GM13977 (cell line): ENCODE measurements at regions not wholly inside any gene's neighbourhood (a gene's known extent, or its start where the extent isn't known, plus 50 kb on each side); places are given as distances from the start of the nearest gene placed in this dataset.

Experiments
- DNase-seq: peaks from one replicate; pipeline ENCODE4 v3.0.0; 2012; ENCODE audit warnings: low spot score
- CTCF ChIP-seq: IDR thresholded peaks from 2 replicates; pipeline ENCODE4 v1.5.1; 2012; ENCODE audit warnings: mild to moderate bottlenecking, control low read depth; ENCODE audit not compliant: insufficient read depth; ENCODE audit errors: extremely low read depth, missing control alignments
- in situ Hi-C: fragments of 300-500 bp; cut with MboI; formaldehyde crosslinking; loops from one replicate; pipeline ENCODE4 v1.12.0; 2022; ENCODE audit warnings: low sequenced_read_pairs, low pct_unique_long_range_greater_than_20kb, mixed read lengths, inconsistent platforms; ENCODE audit not compliant: unreplicated experiment

DNA sequence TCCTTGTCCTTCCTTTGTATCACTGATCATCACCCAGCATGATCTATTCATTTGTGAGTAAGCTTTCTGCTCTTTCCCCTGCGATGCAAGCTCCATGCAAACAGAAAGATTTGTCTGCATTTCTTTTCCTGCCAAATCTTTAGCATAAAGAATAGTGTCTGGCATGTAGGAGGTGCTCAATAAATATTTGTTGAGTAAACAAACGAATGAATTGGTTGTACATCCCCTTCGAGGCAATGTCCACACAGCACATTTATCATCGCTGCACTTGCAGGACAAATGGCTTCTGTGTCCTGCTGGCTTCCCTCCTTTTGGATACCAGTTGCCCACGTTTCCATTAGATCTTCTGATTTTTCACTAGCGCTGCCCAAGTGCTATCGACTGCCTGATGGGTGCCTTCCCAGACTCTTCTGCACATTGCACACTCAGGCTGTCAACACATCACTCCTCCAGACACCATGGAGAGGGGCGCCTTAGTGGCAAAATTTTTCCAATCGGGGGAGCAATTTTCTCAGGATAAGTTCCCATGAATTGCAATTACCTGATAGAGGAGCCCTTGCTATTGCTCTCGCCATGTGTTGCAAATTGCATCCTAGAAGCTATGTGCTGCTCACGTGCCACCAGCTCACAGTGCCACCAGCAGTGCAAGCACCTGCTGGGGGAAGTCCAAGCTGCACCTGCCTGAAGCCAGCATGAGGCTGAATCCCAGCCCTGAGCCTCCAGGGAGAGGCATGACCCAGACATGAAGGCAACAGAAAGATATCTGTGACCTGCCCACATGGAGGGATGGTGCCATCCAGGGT, 206.6 kb downstream of the KIF26A start:
- TF ChIP-seq CTCF, result no peak
- DNase-seq, result no peak
- in situ Hi-C loops, result no loop called here

DNA sequence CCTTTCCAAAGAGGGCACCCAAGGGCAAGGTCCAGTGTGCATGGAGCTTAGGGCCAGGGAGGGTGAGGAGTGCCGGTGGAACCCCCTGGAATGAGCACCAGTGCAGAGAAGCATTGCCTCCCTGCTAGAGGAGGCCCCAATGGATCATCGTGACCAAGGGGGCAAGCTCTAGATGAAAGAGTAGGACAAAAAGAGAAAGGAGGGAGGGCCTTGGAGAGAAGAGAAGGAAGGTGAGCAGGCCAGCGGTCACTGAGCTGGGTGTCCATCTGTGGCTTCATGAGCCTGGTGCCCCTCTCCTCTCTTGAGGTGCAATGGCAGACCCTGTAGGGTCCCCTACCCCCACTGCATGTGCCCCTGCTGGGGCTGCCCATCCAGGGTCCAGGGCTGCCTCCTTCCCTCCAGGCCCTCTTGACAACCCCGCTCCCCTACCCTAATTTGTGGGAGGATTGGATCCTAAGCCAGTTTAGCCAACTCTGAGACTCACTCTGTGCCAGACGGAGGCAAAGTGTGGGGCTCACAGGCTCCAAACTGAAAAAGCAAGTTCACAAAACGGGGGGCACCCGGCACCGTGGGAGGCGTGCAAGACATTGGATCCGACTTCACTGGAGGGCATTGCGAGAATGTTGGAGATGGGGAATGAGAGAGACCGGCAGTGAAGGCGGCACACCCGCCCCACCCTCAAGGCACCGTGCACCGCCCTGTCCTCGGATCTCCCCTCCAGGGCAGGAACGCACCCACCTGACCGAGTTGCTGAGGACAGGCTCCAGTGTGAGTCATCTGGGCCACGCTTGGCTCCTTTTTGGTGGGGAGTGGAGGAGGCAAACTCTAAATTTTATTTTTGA, 207.5 kb downstream of the KIF26A start:
- TF ChIP-seq CTCF, result no peak
- no peak for DNase-seq
- in situ Hi-C loops, result no loop called here

DNA sequence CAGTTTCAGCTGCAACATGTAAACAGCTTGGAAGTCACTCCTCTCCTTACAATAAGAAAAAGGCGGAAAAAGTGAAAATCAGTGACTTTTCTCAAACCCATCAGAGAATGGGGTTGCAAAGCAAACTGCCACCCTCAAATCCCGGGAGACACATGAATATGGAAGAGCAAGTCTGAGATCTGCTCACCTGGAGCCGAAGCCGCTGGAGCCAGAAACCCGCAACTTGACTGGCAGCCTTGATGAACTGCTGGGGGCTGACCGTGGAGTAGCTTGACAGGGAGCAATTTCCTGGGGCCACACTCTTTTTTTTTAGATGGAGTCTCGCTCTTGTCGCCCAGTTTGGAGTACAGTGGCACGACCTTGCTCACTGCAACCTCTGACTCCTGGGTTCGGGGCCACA, 208.2 kb downstream of the KIF26A start:
- in situ Hi-C loops, result no loop called here
- no peak for DNase-seq
- TF ChIP-seq CTCF, result no peak

GRCh38 chr14:104348741-104349140, 210.4 kb downstream of the KIF26A start:
- no peak for TF ChIP-seq CTCF
- in situ Hi-C loops, result no loop called here
- no peak for DNase-seq

GRCh38 chr14:104349950-104350349, 211.6 kb downstream of the KIF26A start:
- TF ChIP-seq CTCF, result no peak
- no peak for DNase-seq

GRCh38 chr14:104350463-104351185, 212.2 kb downstream of the KIF26A start:
- in situ Hi-C loops, result no loop called here
- no peak for TF ChIP-seq CTCF
- DNase-seq, result no peak

More at GRCh38 chr14:104349950-104350349, 211.6 kb downstream of the KIF26A start:
- in situ Hi-C loops, result no loop called here
